ENCODE measurements at regions not wholly inside any gene's neighbourhood (a gene's known extent, or its start where the extent isn't known, plus 50 kb on each side); places are given as distances from the start of the nearest gene placed in this dataset.

DNA sequence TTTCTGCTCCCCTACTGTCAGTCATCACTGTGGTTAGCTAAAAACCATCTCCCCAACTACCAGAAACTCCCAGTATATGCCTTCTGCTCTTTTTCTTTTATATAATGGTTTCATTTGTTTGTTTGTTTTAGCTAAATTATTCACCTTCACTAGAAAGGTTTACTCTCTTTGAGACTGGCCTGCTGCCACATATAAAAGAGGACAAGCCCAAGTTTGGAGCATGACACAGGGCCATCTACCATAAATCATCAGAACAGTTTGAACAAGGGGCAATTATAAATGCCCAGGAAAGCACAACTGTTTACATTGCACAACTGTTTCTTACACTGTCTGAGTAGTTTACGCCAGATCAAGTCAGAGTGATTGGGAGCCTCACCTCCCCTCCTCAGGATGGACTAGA, 471.0 kb upstream of the PIK3C3 start:
- H3K4me3 ChIP-seq (ENCODE audit: low read depth, low read length), result no peak overlapping the region
- H3K27ac ChIP-seq (ENCODE audit: low read depth), result no peak overlapping the region
- no peaks in the 10 kb centered on the region for H3K4me1 ChIP-seq (ENCODE audit: insufficient read depth)
- WGBS, result 85% methylated on average over 1 of the region's 1 CpG
- H3K36me3 ChIP-seq (ENCODE audit: insufficient read depth), result no peaks in the 10 kb centered on the region
- no peak for DNase-seq (ENCODE audit: extremely low spot score)

DNA sequence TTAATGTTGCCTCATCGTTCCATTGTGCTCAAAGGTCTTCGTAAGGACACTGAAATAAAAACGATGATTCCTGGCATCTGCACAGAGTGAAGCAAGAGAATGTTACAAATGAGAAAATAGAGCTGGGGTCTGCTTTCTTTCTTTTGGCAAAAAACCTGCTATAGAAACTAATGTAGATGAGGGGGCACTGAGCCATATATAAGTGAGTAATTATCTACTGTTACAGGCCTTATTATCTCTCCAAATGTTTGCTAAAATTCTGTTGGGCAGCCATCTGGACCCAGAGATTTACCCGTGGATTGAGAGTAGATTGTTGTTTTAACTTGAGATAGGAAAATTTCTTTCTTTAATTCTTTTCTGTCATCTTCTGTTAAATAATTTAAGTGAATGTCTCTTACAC, 472.5 kb upstream of the PIK3C3 start:
- 63% methylated on average over 4 of the region's 4 CpGs for WGBS
- H3K27ac ChIP-seq (ENCODE audit: low read depth), result no peak overlapping the region
- no peak overlapping the region for H3K4me3 ChIP-seq (ENCODE audit: low read depth, low read length)
- no peaks in the 10 kb centered on the region for H3K4me1 ChIP-seq (ENCODE audit: insufficient read depth)
- no peak for DNase-seq (ENCODE audit: extremely low spot score)
- H3K36me3 ChIP-seq (ENCODE audit: insufficient read depth), result no peaks in the 10 kb centered on the region

DNA sequence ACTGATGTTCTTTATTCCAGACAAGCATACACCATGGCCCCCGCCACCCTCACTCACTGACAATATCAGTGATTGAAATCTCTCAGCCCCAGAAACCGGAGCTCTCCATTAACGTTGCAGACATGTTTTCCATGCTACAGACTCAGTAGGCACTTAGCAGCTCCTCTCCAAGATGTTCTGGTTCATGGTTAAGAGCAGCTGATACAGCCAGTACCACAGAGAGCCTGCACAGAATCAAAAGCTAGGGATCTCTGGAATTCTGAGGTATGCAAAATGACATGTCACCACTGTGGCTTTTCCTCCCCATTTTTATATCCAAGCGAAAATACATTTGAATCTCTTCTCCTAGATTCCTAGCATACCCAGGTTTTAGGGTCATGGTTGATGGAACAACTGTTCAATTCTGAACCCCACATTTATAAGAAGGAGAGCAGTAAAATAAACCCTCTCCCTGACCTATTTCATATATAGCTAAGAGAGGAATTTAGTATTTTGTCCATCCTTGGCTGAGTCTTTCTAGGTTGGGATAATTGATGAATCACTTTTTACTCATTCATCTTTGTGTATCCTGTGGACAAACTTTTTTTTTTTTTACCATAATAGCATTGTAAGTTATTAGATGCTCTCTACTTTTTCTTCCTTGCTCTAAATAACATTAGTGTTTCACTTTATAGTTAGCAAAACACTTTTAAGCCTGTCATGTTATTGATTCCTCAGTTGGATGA, 488.4 kb upstream of the PIK3C3 start:
- H3K4me3 ChIP-seq (ENCODE audit: low read depth, low read length), result no peak overlapping the region
- H3K36me3 ChIP-seq (ENCODE audit: insufficient read depth), result no peaks in the 10 kb centered on the region
- no peak overlapping the region for H3K27ac ChIP-seq (ENCODE audit: low read depth)
- no peak for DNase-seq (ENCODE audit: extremely low spot score)
- 72% methylated on average over 4 of the region's 4 CpGs for WGBS
- no peaks in the 10 kb centered on the region for H3K4me1 ChIP-seq (ENCODE audit: insufficient read depth)

DNA sequence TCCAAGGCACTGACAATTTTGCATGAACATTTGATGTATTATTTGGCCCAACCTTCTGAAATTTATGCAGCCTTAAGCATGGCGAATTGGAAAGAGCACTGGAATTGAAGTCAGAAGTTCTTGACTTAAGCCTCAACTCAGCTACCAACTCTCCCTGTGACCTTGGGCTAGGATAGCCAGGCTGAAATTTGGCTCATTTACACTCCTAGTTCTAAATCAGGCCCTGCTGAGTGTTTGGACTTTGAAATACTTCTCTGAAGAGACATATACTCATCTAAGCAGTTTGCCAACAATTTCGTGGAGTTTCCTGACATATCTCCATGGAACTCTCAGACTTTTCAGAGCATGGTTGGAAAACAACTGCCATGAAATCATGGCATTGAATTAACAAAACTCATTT, 489.6 kb upstream of the PIK3C3 start:
- no peaks in the 10 kb centered on the region for H3K36me3 ChIP-seq (ENCODE audit: insufficient read depth)
- 73% methylated on average over 2 of the region's 2 CpGs for WGBS
- no peak overlapping the region for H3K27ac ChIP-seq (ENCODE audit: low read depth)
- no peak overlapping the region for H3K4me3 ChIP-seq (ENCODE audit: low read depth, low read length)
- DNase-seq (ENCODE audit: extremely low spot score), result no peak
- H3K4me1 ChIP-seq (ENCODE audit: insufficient read depth), result no peaks in the 10 kb centered on the region

DNA sequence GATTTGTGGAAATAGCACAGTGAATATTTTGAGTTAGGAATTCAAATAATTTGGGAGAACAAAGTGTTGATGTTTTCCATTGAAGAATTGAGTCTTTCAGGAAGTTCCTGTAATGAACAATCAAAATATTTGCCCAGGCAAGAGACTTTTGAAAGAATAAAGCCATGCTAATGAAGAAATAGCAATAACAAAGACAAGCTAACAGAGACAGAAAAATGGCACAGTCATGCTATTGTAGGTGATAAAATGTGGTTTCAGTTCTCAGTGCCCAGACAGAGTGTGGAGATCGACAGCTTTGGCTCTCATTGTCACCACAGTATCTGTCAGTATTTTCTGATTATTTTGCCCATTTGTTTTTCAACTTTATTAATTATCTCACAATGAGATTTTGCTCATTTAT, 490.8 kb upstream of the PIK3C3 start:
- Histone ChIP-seq H3K36me3 (ENCODE audit: insufficient read depth) (no peaks in the 10 kb centered on the region), H3K27ac (ENCODE audit: low read depth) (no peak overlapping the region), H3K4me3 (ENCODE audit: low read depth, low read length) (no peak overlapping the region), H3K4me1 (ENCODE audit: insufficient read depth) (no peaks in the 10 kb centered on the region)
- no peak for DNase-seq (ENCODE audit: extremely low spot score)
- 49% methylated on average over 1 of the region's 1 CpG for WGBS

DNA sequence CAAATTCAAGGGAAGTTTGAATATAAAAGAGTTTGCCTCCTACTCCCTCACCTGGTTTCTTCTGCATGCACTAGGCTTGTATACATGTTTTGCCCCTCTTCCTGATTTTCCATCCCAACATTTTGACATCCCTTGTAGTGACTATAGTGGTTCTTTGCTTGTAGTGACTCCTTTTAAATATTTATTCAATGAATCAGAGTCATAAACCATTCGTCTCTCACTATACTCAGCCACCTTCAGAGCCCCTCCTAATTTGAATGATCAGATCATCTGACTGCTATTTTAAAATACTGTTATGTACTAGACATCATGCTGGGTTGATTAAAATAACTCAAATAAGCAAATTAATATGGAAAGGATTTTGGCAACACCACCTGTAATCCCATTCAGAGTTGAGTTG, 492.1 kb upstream of the PIK3C3 start:
- DNase-seq (ENCODE audit: extremely low spot score), result no peak
- no peaks in the 10 kb centered on the region for H3K4me1 ChIP-seq (ENCODE audit: insufficient read depth)
- WGBS, result 41% methylated on average over 1 of the region's 1 CpG
- no peak overlapping the region for H3K4me3 ChIP-seq (ENCODE audit: low read depth, low read length)
- H3K36me3 ChIP-seq (ENCODE audit: insufficient read depth), result no peaks in the 10 kb centered on the region
- H3K27ac ChIP-seq (ENCODE audit: low read depth), result no peak overlapping the region

DNA sequence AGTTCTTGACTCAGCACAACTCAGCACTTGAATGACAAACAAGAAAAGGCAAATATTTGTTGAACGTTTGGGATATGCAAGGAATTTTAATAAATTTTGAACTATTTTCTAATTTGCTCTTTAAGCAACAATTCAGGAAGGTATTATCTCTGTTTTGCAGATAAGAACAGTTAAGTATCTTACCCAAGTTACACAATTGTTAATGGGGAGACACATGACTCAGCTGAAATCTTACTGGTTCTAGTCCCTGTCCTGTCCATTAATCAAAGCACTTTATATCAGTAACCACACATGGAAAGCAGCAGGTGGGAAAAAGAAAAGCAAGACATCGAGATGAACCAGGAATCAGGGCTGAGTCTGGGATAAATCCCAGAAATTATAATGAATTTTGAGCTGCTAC, 493.9 kb upstream of the PIK3C3 start:
- no peaks in the 10 kb centered on the region for H3K4me1 ChIP-seq (ENCODE audit: insufficient read depth)
- no peak for DNase-seq (ENCODE audit: extremely low spot score)
- no peak overlapping the region for H3K27ac ChIP-seq (ENCODE audit: low read depth)
- H3K4me3 ChIP-seq (ENCODE audit: low read depth, low read length), result no peak overlapping the region
- WGBS, result 42% methylated on average over 2 of the region's 2 CpGs
- H3K36me3 ChIP-seq (ENCODE audit: insufficient read depth), result no peaks in the 10 kb centered on the region

DNA sequence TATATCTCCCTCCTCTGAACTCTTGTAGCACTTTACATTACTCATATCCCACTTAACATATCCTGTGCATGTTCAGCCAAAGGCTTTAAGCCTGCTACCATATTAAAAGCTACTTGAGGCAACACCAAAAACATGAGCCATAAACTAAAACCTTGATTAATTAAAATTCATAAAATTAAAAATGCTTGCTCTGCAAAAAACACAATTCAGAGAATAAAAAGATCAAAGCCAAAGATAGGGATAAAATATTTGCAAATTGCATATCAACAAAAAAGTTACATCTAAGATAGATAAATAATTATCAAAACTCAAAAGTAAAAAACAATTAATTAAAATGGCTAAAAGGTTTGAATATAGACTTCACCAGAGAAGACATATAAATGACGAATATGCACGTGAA, 495.4 kb upstream of the PIK3C3 start:
- DNase-seq (ENCODE audit: extremely low spot score), result no peak
- Histone ChIP-seq H3K36me3 (ENCODE audit: insufficient read depth) (no peaks in the 10 kb centered on the region), H3K4me3 (ENCODE audit: low read depth, low read length) (no peak overlapping the region), H3K4me1 (ENCODE audit: insufficient read depth) (no peaks in the 10 kb centered on the region), H3K27ac (ENCODE audit: low read depth) (no peak overlapping the region)
- WGBS, result 93% methylated on average over 2 of the region's 2 CpGs

DNA sequence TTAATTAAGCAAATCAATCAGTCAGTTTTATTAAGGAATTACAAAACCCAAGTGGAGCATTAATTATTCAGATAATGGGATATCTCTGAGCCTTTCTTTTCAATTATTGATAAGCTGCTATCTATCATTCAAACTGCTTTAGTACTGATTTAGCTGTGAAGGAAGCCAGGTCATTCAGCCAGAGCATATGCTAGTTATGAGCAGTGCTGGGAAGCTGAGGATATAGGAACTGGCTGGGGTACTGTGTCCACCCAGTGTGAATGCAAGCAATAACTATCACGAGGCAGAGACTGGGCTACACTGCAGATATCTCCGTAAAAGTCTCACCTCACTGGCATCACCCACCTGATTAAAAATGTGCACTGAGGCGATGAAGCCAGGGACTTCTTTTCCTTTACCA, 496.7 kb upstream of the PIK3C3 start:
- 73% methylated on average over 3 of the region's 3 CpGs for WGBS
- Histone ChIP-seq H3K27ac (ENCODE audit: low read depth) (no peak overlapping the region), H3K4me1 (ENCODE audit: insufficient read depth) (no peaks in the 10 kb centered on the region), H3K36me3 (ENCODE audit: insufficient read depth) (no peaks in the 10 kb centered on the region), H3K4me3 (ENCODE audit: low read depth, low read length) (no peak overlapping the region)
- no peak for DNase-seq (ENCODE audit: extremely low spot score)

DNA sequence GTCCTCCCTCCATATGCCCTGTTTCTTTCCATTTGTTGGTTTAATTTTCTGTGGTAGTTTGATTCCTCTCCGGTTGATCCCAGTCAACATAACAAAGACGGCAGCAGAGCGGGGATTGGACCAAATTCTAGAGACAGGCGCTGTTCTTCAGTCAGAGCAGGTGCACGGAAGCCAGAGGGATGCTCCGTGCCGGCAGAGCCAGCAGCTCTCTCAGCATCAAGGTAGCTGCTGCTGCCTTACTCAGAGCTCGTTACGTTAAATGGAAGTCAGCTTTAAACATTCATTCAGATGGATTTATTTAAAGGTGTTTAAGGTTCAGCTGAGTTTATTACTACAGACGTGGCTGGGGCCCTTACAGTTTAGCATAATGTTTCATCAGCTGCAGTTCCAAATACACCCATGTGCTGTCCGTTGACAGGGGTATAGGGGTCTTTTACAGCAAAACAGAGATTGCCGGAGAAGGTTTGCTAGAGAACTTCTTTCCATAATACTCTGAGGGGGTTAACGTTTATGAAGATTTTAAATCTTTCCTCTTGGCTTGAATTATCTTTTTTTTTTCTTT, 497.2 kb upstream of the PIK3C3 start:
- H3K4me3 ChIP-seq (ENCODE audit: low read depth, low read length), result no peak overlapping the region
- DNase-seq (ENCODE audit: extremely low spot score), result no peak
- H3K36me3 ChIP-seq (ENCODE audit: insufficient read depth), result no peaks in the 10 kb centered on the region
- H3K27ac ChIP-seq (ENCODE audit: low read depth), result no peak overlapping the region
- no peaks in the 10 kb centered on the region for H3K4me1 ChIP-seq (ENCODE audit: insufficient read depth)
- 48% methylated on average over 13 of the region's 13 CpGs for WGBS

DNA sequence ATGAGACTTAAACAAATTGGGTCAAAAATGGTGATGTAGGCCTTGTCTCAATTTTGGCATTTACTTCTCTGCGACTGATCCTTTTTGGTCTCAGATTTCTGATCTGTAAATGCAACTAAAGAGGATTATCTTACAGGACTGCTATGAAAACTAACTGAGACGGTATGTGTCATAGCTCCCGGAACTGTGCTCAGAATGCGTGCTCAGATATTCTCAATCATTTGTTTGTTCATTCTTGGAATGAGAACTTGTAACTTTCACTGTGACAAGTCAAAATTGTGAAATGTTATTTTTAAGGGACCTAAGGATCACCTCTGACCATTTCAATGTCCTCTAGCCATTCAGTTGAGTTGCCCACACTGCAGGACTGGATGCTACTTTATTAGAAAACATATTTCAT, 498.2 kb upstream of the PIK3C3 start:
- H3K36me3 ChIP-seq (ENCODE audit: insufficient read depth), result no peaks in the 10 kb centered on the region
- no peaks in the 10 kb centered on the region for H3K4me1 ChIP-seq (ENCODE audit: insufficient read depth)
- no peak overlapping the region for H3K4me3 ChIP-seq (ENCODE audit: low read depth, low read length)
- DNase-seq (ENCODE audit: extremely low spot score), result no peak
- WGBS, result 62% methylated on average over 4 of the region's 4 CpGs
- H3K27ac ChIP-seq (ENCODE audit: low read depth), result no peak overlapping the region

DNA sequence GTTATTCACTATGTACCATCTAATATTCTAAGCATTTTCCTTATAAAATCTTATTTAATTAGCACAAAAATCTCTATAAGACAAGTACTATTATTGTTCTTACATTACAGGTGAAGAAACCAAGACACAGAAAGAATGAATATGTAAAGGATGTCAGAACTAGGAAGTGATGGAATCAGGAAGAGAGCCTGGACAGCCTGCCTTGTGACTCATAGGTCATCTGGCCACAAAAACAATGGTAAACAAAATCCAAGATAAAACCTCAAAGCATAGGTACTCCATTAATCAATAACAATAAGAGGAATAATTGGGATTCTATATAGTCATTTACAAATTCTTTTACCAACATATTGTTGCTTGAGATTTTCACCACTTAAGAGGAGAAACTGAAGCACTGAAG, 505.4 kb upstream of the PIK3C3 start:
- H3K27ac ChIP-seq (ENCODE audit: low read depth), result no peak overlapping the region
- no peak overlapping the region for H3K4me3 ChIP-seq (ENCODE audit: low read depth, low read length)
- DNase-seq (ENCODE audit: extremely low spot score), result no peak
- H3K36me3 ChIP-seq (ENCODE audit: insufficient read depth), result no peaks in the 10 kb centered on the region
- no peaks in the 10 kb centered on the region for H3K4me1 ChIP-seq (ENCODE audit: insufficient read depth)

DNA sequence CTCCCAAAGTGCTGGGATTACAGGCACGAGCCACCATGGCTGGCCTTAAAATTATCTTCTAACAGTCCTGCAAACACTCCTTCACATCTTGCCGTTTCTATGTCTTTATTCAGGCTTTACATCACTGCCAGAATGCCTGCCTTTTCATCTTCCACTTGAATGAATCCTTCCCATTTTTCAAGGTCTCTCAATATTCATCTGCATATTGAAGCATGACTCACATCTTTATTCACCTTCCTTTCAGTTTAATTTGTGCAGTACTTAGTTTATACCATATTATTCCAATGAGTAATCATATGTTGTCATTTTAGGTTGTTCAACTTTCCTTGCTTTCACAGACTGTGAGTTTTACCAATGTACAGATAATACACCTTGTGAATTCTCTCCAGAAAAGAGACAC, 510.1 kb upstream of the PIK3C3 start:
- Histone ChIP-seq H3K27ac (ENCODE audit: low read depth) (no peak overlapping the region), H3K36me3 (ENCODE audit: insufficient read depth) (no peaks in the 10 kb centered on the region), H3K4me1 (ENCODE audit: insufficient read depth) (no peaks in the 10 kb centered on the region), H3K4me3 (ENCODE audit: low read depth, low read length) (no peak overlapping the region)
- 73% methylated on average over 2 of the region's 2 CpGs for WGBS
- no peak for DNase-seq (ENCODE audit: extremely low spot score)

DNA sequence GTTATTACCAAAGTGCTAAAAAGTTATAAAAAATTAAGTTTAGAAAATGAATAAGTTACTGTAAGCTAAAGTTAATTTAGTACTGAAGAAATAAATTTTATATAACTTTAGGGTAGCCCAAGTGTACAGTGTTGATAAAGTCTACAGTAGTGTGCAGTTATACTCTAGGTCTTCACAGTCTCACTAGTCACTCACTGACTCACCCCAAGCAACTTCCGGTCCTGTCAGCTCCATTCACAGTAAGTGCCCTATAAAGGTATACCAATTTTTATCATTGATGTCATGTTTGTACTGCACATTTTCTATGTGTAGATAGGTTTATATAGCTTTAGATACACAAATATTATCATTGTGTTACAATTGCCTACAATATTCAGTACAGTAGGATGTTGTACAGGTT, 518.3 kb upstream of the PIK3C3 start:
- Histone ChIP-seq H3K4me1 (ENCODE audit: insufficient read depth) (no peaks in the 10 kb centered on the region), H3K4me3 (ENCODE audit: low read depth, low read length) (no peak overlapping the region), H3K27ac (ENCODE audit: low read depth) (no peak overlapping the region), H3K36me3 (ENCODE audit: insufficient read depth) (no peaks in the 10 kb centered on the region)
- DNase-seq (ENCODE audit: extremely low spot score), result no peak
- 95% methylated on average over 1 of the region's 1 CpG for WGBS

DNA sequence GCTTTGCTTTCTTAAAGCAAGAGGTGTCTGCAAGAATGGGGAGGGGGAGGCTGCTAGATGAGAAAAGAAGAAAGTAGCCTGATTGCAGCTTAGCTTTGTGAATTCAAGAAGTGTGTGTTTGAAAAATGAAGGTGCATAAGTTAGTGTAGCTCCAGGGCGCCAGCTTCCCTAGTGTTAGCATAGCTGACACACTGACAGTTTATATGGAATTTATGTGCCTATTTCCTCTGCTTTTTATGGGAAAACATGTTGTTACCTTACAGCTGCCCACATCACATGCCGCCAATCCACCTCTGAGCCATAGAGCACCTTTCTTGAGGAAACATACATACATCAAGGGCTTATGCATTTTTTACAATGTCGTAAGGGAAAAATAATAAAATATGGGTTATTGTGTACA, 536.4 kb upstream of the PIK3C3 start:
- no peak for DNase-seq (ENCODE audit: extremely low spot score)
- Histone ChIP-seq H3K4me1 (ENCODE audit: insufficient read depth) (no peaks in the 10 kb centered on the region), H3K4me3 (ENCODE audit: low read depth, low read length) (no peak overlapping the region), H3K36me3 (ENCODE audit: insufficient read depth) (no peaks in the 10 kb centered on the region), H3K27ac (ENCODE audit: low read depth) (no peak overlapping the region)
- 69% methylated on average over 3 of the region's 3 CpGs for WGBS
